ENCODE measurements at regions not wholly inside any gene's neighbourhood (a gene's known extent, or its start where the extent isn't known, plus 50 kb on each side); places are given as distances from the start of the nearest gene placed in this dataset.

DNA sequence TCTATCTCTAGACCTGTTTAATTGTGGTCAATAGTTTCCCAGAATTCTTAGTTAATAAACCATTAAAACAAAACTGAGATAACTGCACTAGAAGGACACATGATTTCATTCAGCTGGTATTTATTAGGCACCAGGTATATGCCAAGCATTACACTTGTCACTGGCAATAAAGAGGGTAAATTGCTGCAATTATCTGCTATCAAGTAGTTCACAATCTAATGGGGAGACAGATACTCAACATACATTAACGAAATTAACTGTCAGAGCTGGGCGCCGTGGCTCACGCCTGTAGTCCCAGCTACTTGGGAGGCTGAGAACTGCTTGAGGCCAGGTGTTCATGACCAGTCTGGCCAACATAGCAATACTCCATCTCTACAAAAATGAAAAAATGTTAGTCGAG lies 71.7 kb upstream of the WIPF1 start:
- Histone ChIP-seq H3K27me3 (ENCODE audit: control insufficient read depth, insufficient read depth, low read length) (no peaks in the 10 kb centered on the region), H3K4me3 (ENCODE audit: low read depth, low read length) (no peak overlapping the region), H3K36me3 (ENCODE audit: control insufficient read depth, insufficient read depth, low read length) (peaks cover 6% of the 10 kb centered on the region; the same call in 1 of the 2 replicates)
- CTCF ChIA-PET, result interaction anchor here (1.1 to 1.7 kb wide), 2 partner anchors 19 to 35 kb away, joined by 3 to 5 read pairs; no protein-coding TSS in a partner anchor
- no peak for TF ChIP-seq CTCF (IDR thresholded peaks at IDR 0.05; ENCODE audit: insufficient read depth, low read depth, low read length)
- no peak for DNase-seq (ENCODE audit: low read depth)
- POLR2A ChIA-PET, result no interaction called here

DNA sequence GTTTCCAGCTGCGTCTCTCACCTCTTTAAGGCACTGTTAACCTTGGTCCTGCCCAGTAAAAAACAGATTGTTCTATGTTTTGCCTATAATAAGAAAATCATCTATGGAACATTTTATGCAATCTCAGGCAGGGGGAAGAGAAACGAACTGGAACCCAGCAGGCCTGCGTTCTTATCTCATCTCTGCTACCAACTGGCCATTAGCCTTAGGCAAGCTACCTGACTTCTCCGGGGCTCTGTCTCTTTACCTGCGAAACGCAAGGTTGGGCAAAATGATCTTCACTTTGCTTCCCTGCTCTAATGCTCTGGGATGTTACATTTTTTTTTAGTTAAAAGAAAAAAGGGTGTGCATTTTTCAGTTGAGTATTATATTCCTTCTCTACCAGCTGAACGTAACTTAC lies 70.5 kb upstream of the WIPF1 start:
- Histone ChIP-seq H3K36me3 (ENCODE audit: control insufficient read depth, insufficient read depth, low read length) (peaks cover 5% of the 10 kb centered on the region; the same call in 1 of the 2 replicates), H3K4me3 (ENCODE audit: low read depth, low read length) (no peak overlapping the region), H3K27me3 (ENCODE audit: control insufficient read depth, insufficient read depth, low read length) (no peaks in the 10 kb centered on the region)
- TF ChIP-seq CTCF (IDR thresholded peaks at IDR 0.05; ENCODE audit: insufficient read depth, low read depth, low read length), result no peak
- CTCF ChIA-PET, result interaction anchor here (1.2 to 2.1 kb wide), 4 partner anchors 10 to 90 kb away, joined by 3 to 6 read pairs (median 4); no protein-coding TSS in a partner anchor
- POLR2A ChIA-PET, result no interaction called here
- DNase-seq (ENCODE audit: low read depth), result no peak

DNA sequence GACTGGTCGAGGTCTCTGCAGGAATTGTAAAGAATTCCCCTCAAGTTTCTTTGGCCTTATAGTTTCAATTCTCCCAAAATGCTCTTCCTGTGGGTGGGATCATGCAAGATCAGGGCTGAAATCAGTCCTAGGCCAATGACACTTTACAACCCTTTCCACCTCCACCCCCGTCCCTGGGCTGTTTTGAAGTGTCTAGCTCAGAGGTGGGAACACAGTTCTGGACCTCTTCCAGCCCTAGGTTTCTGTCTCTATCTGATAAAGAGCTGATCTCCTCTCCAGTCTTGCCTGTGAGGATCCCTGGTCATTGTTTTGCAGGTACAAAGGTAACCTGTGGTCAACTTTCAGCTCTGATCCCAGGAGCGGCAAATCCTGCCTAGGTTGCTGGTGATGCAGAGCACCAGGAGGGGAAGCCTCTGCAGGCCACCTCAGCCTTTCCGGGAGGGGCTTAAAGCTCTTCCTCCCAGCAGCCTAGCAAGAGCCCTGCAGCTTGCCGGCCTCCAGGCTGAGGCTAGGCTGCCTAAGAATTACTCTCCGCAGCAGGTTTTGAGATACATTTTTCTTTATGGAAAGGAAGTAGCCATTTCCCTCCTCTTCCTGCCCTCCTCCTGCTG lies 69.8 kb upstream of the WIPF1 start:
- no peak for TF ChIP-seq CTCF (IDR thresholded peaks at IDR 0.05; ENCODE audit: insufficient read depth, low read depth, low read length)
- CTCF ChIA-PET, result interaction anchor here (0.8 to 2.1 kb wide), 5 partner anchors 10 to 30 kb away, joined by 3 to 6 read pairs (median 3); no protein-coding TSS in a partner anchor
- DNase-seq (ENCODE audit: low read depth), result no peak
- Histone ChIP-seq H3K4me3 (ENCODE audit: low read depth, low read length) (no peak overlapping the region), H3K27me3 (ENCODE audit: control insufficient read depth, insufficient read depth, low read length) (no peaks in the 10 kb centered on the region), H3K36me3 (ENCODE audit: control insufficient read depth, insufficient read depth, low read length) (no peaks in the 10 kb centered on the region)
- POLR2A ChIA-PET, result no interaction called here

DNA sequence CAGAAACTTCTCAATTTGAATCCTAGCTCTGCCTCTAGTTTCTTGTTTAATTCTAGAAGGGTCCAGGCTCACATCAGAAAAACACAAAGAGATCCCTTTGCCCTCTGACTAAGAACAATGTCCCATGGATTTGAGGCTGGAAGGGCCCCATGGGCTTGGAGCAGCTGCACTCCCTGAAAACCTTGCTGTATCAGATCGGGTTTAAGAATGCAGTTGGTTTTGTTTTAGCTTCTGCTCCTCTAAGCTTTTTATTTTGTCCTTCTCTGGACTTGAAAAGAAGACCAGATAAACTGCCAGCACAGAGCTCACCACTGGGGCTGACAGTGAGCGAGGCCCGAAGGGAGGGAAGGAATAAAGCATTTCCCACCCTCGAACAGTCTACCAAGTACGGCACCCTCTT lies 69.2 kb upstream of the WIPF1 start:
- no peaks in the 10 kb centered on the region for H3K27me3 ChIP-seq (ENCODE audit: control insufficient read depth, insufficient read depth, low read length)
- DNase-seq (ENCODE audit: low read depth), result no peak
- CTCF ChIA-PET, result interaction anchor here (0.5 to 2.1 kb wide), 8 partner anchors 11 to 1755 kb away, joined by 3 to 6 read pairs (median 4); no protein-coding TSS in a partner anchor
- no peaks in the 10 kb centered on the region for H3K36me3 ChIP-seq (ENCODE audit: control insufficient read depth, insufficient read depth, low read length)
- no peak overlapping the region for H3K4me3 ChIP-seq (ENCODE audit: low read depth, low read length)
- no peak for TF ChIP-seq CTCF (IDR thresholded peaks at IDR 0.05; ENCODE audit: insufficient read depth, low read depth, low read length)
- POLR2A ChIA-PET, result no interaction called here

DNA sequence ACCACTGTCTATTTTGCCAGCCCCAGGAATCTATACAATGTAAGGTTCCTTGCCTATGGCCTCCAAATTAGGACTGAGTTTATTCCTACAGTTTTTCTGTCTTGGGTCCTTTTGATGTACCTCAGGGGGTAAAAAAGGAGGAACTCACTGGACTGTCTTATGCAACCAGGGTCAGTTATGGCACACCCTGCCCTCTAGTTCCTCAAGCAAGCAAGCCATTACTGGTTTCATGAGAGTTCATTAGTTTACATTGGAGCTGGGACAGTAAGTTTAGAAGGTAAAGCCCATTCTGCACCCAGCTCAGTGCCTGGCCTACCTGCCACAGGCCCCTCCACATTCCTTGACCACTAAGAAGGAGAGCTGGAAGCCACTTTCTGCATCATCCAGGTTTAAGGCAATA lies 68.7 kb upstream of the WIPF1 start:
- no peak for TF ChIP-seq CTCF (IDR thresholded peaks at IDR 0.05; ENCODE audit: insufficient read depth, low read depth, low read length)
- no peak overlapping the region for H3K4me3 ChIP-seq (ENCODE audit: low read depth, low read length)
- DNase-seq (ENCODE audit: low read depth), result no peak
- no peaks in the 10 kb centered on the region for H3K36me3 ChIP-seq (ENCODE audit: control insufficient read depth, insufficient read depth, low read length)
- POLR2A ChIA-PET, result no interaction called here
- CTCF ChIA-PET, result interaction anchor here (0.5 to 1.6 kb wide), 7 partner anchors 11 to 1755 kb away, joined by 3 to 4 read pairs (median 3); no protein-coding TSS in a partner anchor
- no peaks in the 10 kb centered on the region for H3K27me3 ChIP-seq (ENCODE audit: control insufficient read depth, insufficient read depth, low read length)

Data from BJ (cell line).